ENCODE measurements at regions not wholly inside any gene's neighbourhood (a gene's known extent, or its start where the extent isn't known, plus 50 kb on each side); places are given as distances from the start of the nearest gene placed in this dataset.

DNA sequence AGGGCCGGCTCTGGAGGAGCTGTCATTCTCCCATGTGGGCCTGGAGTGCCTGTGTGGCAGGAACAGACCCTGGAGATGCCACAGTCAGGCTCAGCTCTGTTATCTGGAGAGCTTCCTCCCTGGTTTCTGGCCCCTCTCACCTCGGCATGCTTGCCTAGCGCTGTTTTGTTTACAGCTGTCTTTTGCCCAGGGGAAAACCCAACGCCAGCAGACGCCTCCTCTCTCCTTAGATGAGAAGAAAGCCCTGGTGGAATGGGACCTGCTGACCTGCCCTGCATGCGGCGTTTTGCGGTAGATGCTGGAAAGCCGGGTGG, 104.9 kb downstream of the CRYAA start:
- Histone ChIP-seq H3K27ac (ENCODE audit: low read depth, low read length) (no peak overlapping the region), H3K9me3 (ENCODE audit: control insufficient read depth, low read length) (no peaks in the 10 kb centered on the region), H3K4me3 (ENCODE audit: low read length) (no peak overlapping the region), H3K27me3 (ENCODE audit: control insufficient read depth, insufficient read depth, low read length, poor library complexity, severe bottlenecking) (no peaks in the 10 kb centered on the region), H3K36me3 (ENCODE audit: control insufficient read depth, insufficient read depth, low read length) (no peaks in the 10 kb centered on the region), H3K4me1 (ENCODE audit: control insufficient read depth, insufficient read depth, low read length) (no peaks in the 10 kb centered on the region), H3K9ac (ENCODE audit: extremely low read depth, low read length, poor library complexity, severe bottlenecking) (no peak overlapping the region)
- H3K27ac Mint-ChIP-seq = no peak overlapping the region
- H3K4me3 Mint-ChIP-seq = no peak overlapping the region
- H3K36me3 Mint-ChIP-seq (ENCODE audit: low read depth) = no peaks in the 10 kb centered on the region
- no peaks in the 10 kb centered on the region for H3K9me3 Mint-ChIP-seq
- WGBS, 2 experiments (ENCODE audit: insufficient coverage in 1 of 2, insufficient read length in 1 of 2) = 60 to 91% methylated on average over 1 to 9 of the region's 9 CpGs
- no peaks in the 10 kb centered on the region for H3K4me1 Mint-ChIP-seq
- TF ChIP-seq CTCF (conservative IDR thresholded peaks at IDR 0.05) = no peak
- H3K27me3 Mint-ChIP-seq (ENCODE audit: insufficient read depth) = no peaks in the 10 kb centered on the region
- no peak for DNase-seq

DNA sequence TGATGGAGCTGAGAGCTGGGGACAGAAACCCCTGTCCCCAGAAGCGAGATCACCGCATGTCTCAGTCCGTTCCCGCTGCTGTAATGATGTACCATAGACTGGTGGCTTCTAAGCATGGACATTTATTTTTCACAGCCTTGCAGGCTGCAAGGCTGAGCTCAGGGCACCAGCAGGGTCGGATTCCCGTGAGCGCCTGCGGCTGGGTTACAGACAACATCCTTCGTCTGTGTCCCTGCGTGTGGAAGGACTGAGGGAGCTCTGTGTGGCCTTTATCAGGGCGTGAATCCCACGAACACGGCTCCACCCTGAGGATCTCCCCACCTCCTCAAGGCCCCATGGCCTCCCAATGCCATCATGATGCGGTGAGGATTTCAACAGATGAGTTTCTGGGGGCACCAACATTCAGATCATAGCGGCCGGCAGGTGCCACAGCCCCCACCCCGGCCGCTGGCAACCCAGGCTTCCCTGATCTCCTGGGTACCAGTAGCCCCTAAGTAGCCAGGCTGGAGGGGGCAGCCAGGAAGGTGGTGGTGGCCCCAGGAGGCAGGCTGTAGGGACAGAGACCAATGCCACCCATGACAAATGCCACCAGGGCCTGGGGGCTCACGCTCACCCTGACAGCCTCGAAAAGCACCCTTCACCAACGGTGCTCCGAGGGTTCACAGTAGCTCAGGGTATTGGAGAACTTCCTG, 104.4 kb downstream of the CRYAA start:
- H3K9me3 ChIP-seq (ENCODE audit: control insufficient read depth, low read length) = no peaks in the 10 kb centered on the region
- Mint-ChIP-seq H3K36me3 (ENCODE audit: low read depth) (no peaks in the 10 kb centered on the region), H3K9me3 (no peaks in the 10 kb centered on the region), H3K27me3 (ENCODE audit: insufficient read depth) (no peaks in the 10 kb centered on the region), H3K27ac (no peak overlapping the region), H3K4me1 (no peaks in the 10 kb centered on the region), H3K4me3 (no peak overlapping the region)
- no peak overlapping the region for H3K4me3 ChIP-seq (ENCODE audit: low read length)
- no peaks in the 10 kb centered on the region for H3K36me3 ChIP-seq (ENCODE audit: control insufficient read depth, insufficient read depth, low read length)
- WGBS, 2 experiments (ENCODE audit: insufficient coverage in 1 of 2, insufficient read length in 1 of 2) = 94 to 96% methylated on average over 18 to 22 of the region's 22 CpGs
- DNase-seq = no peak
- H3K27me3 ChIP-seq (ENCODE audit: control insufficient read depth, insufficient read depth, low read length, poor library complexity, severe bottlenecking) = no peaks in the 10 kb centered on the region
- no peak overlapping the region for H3K9ac ChIP-seq (ENCODE audit: extremely low read depth, low read length, poor library complexity, severe bottlenecking)
- TF ChIP-seq CTCF (conservative IDR thresholded peaks at IDR 0.05) = no peak
- H3K27ac ChIP-seq (ENCODE audit: low read depth, low read length) = no peak overlapping the region
- no peaks in the 10 kb centered on the region for H3K4me1 ChIP-seq (ENCODE audit: control insufficient read depth, insufficient read depth, low read length)

DNA sequence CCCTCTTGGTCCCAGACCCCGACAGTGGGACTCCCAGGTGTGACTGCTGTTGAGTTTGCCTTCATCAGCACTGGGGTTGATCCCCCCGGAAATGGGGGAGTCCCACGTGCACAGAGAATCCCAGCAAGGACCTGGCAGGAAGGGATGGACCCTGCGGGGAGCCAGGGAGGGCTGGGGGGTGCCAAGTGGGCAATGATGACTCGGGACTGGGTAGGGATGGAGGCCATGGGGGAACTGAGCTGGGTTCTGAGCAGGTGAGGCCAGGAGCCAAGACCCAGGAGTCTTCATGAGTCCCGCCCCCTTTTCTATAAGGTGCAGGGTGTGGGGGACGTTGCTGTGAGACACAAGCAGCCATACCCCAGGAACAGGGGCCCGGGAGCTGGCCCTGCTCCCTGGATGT, 103.8 kb downstream of the CRYAA start:
- 85 to 100% methylated on average over 3 to 8 of the region's 8 CpGs for WGBS, 2 experiments (ENCODE audit: insufficient coverage in 1 of 2, insufficient read length in 1 of 2)
- H3K4me1 Mint-ChIP-seq = no peaks in the 10 kb centered on the region
- H3K36me3 ChIP-seq (ENCODE audit: control insufficient read depth, insufficient read depth, low read length) = no peaks in the 10 kb centered on the region
- TF ChIP-seq CTCF (conservative IDR thresholded peaks at IDR 0.05) = no peak
- no peaks in the 10 kb centered on the region for H3K36me3 Mint-ChIP-seq (ENCODE audit: low read depth)
- H3K27me3 ChIP-seq (ENCODE audit: control insufficient read depth, insufficient read depth, low read length, poor library complexity, severe bottlenecking) = no peaks in the 10 kb centered on the region
- no peaks in the 10 kb centered on the region for H3K27me3 Mint-ChIP-seq (ENCODE audit: insufficient read depth)
- no peaks in the 10 kb centered on the region for H3K9me3 Mint-ChIP-seq
- H3K4me1 ChIP-seq (ENCODE audit: control insufficient read depth, insufficient read depth, low read length) = no peaks in the 10 kb centered on the region
- DNase-seq = no peak
- no peaks in the 10 kb centered on the region for H3K9me3 ChIP-seq (ENCODE audit: control insufficient read depth, low read length)
- no peak overlapping the region for H3K27ac Mint-ChIP-seq
- no peak overlapping the region for H3K4me3 ChIP-seq (ENCODE audit: low read length)
- no peak overlapping the region for H3K4me3 Mint-ChIP-seq
- no peak overlapping the region for H3K9ac ChIP-seq (ENCODE audit: extremely low read depth, low read length, poor library complexity, severe bottlenecking)
- no peak overlapping the region for H3K27ac ChIP-seq (ENCODE audit: low read depth, low read length)
